ENCODE measurements at regions not wholly inside any gene's neighbourhood (a gene's known extent, or its start where the extent isn't known, plus 50 kb on each side); places are given as distances from the start of the nearest gene placed in this dataset.

- ATAC-seq = no peak
- H3K27me3 ChIP-seq = no peaks in the 10 kb centered on the region
- intact Hi-C loops (cut with DNase I) = no loop called here
- no peak overlapping the region for H3K27ac ChIP-seq
- no peaks in the 10 kb centered on the region for H3K36me3 ChIP-seq
- H3K9me3 ChIP-seq = no peaks in the 10 kb centered on the region
- no peak for DNase-seq
- no peaks in the 10 kb centered on the region for H3K4me1 ChIP-seq
- H3K4me3 ChIP-seq = no peak overlapping the region
- no peak for TF ChIP-seq CTCF (IDR thresholded peaks at IDR 0.05)
These were observed 147.0 kb upstream of the OSR1 start for GRCh38 chr2:19505199-19506136.

- ATAC-seq = no peak
- intact Hi-C loops (cut with DNase I) = no loop called here
These were observed 146.2 kb upstream of the OSR1 start for GRCh38 chr2:19504400-19505198.

GRCh38 chr2:19503915-19504314 lies 145.5 kb upstream of the OSR1 start:
- no peak for TF ChIP-seq CTCF (IDR thresholded peaks at IDR 0.05)
- Histone ChIP-seq H3K27ac (no peak overlapping the region), H3K9me3 (no peaks in the 10 kb centered on the region), H3K27me3 (no peaks in the 10 kb centered on the region), H3K36me3 (no peaks in the 10 kb centered on the region), H3K4me3 (no peak overlapping the region), H3K4me1 (no peaks in the 10 kb centered on the region)
- intact Hi-C loops (cut with DNase I) = no loop called here
- ATAC-seq (no peak), DNase-seq (no peak)

More at GRCh38 chr2:19504400-19505198, 146.2 kb upstream of the OSR1 start:
- no peaks in the 10 kb centered on the region for H3K27me3 ChIP-seq
- no peak overlapping the region for H3K4me3 ChIP-seq
- no peaks in the 10 kb centered on the region for H3K36me3 ChIP-seq
- no peak for TF ChIP-seq CTCF (IDR thresholded peaks at IDR 0.05)
- no peaks in the 10 kb centered on the region for H3K4me1 ChIP-seq
- no peak overlapping the region for H3K27ac ChIP-seq
- no peaks in the 10 kb centered on the region for H3K9me3 ChIP-seq
- peak in 1 of 4 donors; percentile 10 for DNase-seq

GRCh38 chr2:19503406-19503805 lies 145.0 kb upstream of the OSR1 start:
- no peak overlapping the region for H3K27ac ChIP-seq
- H3K4me3 ChIP-seq = no peak overlapping the region
- ATAC-seq = no peak
- no peak for DNase-seq
- no peak for TF ChIP-seq CTCF (IDR thresholded peaks at IDR 0.05)
- intact Hi-C loops (cut with DNase I) = no loop called here
- H3K9me3 ChIP-seq = no peaks in the 10 kb centered on the region
- no peaks in the 10 kb centered on the region for H3K4me1 ChIP-seq
- no peaks in the 10 kb centered on the region for H3K36me3 ChIP-seq
- no peaks in the 10 kb centered on the region for H3K27me3 ChIP-seq

GRCh38 chr2:19500126-19500525 lies 141.7 kb upstream of the OSR1 start:
- H3K4me1 ChIP-seq = no peaks in the 10 kb centered on the region
- H3K27me3 ChIP-seq = no peaks in the 10 kb centered on the region
- no peak for TF ChIP-seq CTCF (IDR thresholded peaks at IDR 0.05)
- H3K4me3 ChIP-seq = no peak overlapping the region
- intact Hi-C loops (cut with DNase I) = no loop called here
- H3K27ac ChIP-seq = no peak overlapping the region
- no peaks in the 10 kb centered on the region for H3K9me3 ChIP-seq
- DNase-seq = no peak
- no peak for ATAC-seq
- no peaks in the 10 kb centered on the region for H3K36me3 ChIP-seq

Measured in left lung (tissue), 4 donors.